H1 (cell line): ENCODE measurements at regions not wholly inside any gene's neighbourhood (a gene's known extent, or its start where the extent isn't known, plus 50 kb on each side); places are given as distances from the start of the nearest gene placed in this dataset.

Experiments used
- CTCF ChIA-PET: fragments of 300-600 bp; sonication (Branson Sonifier 250); formaldehyde crosslinking; loops from one replicate; lab custom pipeline; 2021; ENCODE audit not compliant: partially characterized antibody; lab: Charles Lee
- POLR2A ChIA-PET: fragments of 300-600 bp; sonication (Branson Sonifier 250); formaldehyde crosslinking; loops from one replicate; lab custom pipeline; 2021; ENCODE audit warnings: inconsistent platforms; ENCODE audit not compliant: partially characterized antibody; lab: Charles Lee
- DNase-seq, 2 experiments: peaks; one replicate each; pipeline versions ENCODE4 v3.0.0 to v3.0.0-alpha.2; 2010 to 2022; ENCODE audit warnings: low spot score in 2 of 2, low read depth in 1 of 2, mixed read lengths in 1 of 2
- FAIRE-seq: peaks from 2 replicates; lab custom pipeline; 2011; peaks lifted over from hg19 to GRCh38; lab: Jason Lieb, UNC
- H2AFZ ChIP-seq: 2 replicates; pipeline ENCODE4 v1.8.1; 2012; ENCODE audit warnings: low read length, inconsistent platforms
- H2AK5ac ChIP-seq: 2 replicates; pipeline ENCODE4 v1.6.1; 2013; ENCODE audit warnings: low read depth, low read length
- H2BK120ac ChIP-seq: replicated peaks from 2 replicates; pipeline ENCODE3; 2013; ENCODE audit warnings: low read depth, low read length, inconsistent platforms
- H2BK12ac ChIP-seq: 2 replicates; pipeline ENCODE4 v1.6.1; 2013; ENCODE audit warnings: low read depth, low read length
- H2BK15ac ChIP-seq: 2 replicates; pipeline ENCODE4 v1.6.1; 2013; ENCODE audit warnings: low read length
- H2BK20ac ChIP-seq: 2 replicates; pipeline ENCODE4 v1.6.1; 2013; ENCODE audit warnings: low read length
- H2BK5ac ChIP-seq: 2 replicates; pipeline ENCODE4 v1.6.1; 2013; ENCODE audit warnings: low read depth, low read length
- H3K14ac ChIP-seq: 2 replicates; pipeline ENCODE4 v1.6.1; 2013; ENCODE audit warnings: inconsistent platforms; ENCODE audit not compliant: insufficient read length
- H3K18ac ChIP-seq: 2 replicates; pipeline ENCODE4 v1.6.1; 2013; ENCODE audit warnings: low read length; ENCODE audit errors: extremely low read depth
- H3K23ac ChIP-seq: 2 replicates; pipeline ENCODE4 v1.6.1; 2013; ENCODE audit warnings: inconsistent platforms; ENCODE audit not compliant: insufficient read length
- H3K23me2 ChIP-seq: 2 replicates; pipeline ENCODE4 v1.6.1; 2013; ENCODE audit warnings: low read depth, low read length
- H3K27ac ChIP-seq: 2 replicates; pipeline ENCODE4 v1.6.1; 2011; ENCODE audit warnings: low read depth, low read length, inconsistent platforms
- H3K27me3 ChIP-seq, 4 experiments: replicated peaks in 1 of 4; 1 replicate in 1 of 4; 2 replicates in 3 of 4; pipeline versions ENCODE4 v1.6.1 to v1.8.1; 2011 to 2013; ENCODE audit warnings: low read length in 3 of 4, mild to moderate bottlenecking in 3 of 4, inconsistent platforms in 2 of 4, mixed read lengths in 2 of 4, moderate library complexity in 1 of 4; ENCODE audit not compliant: control insufficient read depth in 3 of 4, insufficient read depth in 3 of 4; ENCODE audit errors: extremely low read depth in 1 of 4
- H3K36me3 ChIP-seq, 4 experiments: 2 replicates each; pipeline versions ENCODE4 v1.6.1 to v1.8.1; 2011 to 2013; ENCODE audit warnings: mild to moderate bottlenecking in 4 of 4, low read length in 3 of 4, moderate library complexity in 2 of 4, control low read depth in 1 of 4, inconsistent platforms in 1 of 4; ENCODE audit not compliant: insufficient read depth in 4 of 4, control insufficient read depth in 2 of 4
- H3K4ac ChIP-seq: replicated peaks from 2 replicates; pipeline ENCODE3; 2013; ENCODE audit warnings: low read length, low read depth, mixed read lengths, inconsistent platforms; ENCODE audit not compliant: insufficient read length
- H3K4me1 ChIP-seq, 4 experiments: replicated peaks in 1 of 4; 1 replicate in 1 of 4; 2 replicates in 3 of 4; pipeline versions ENCODE4 v1.6.1 to v1.8.1; 2011 to 2013; ENCODE audit warnings: low read length in 3 of 4, inconsistent platforms in 2 of 4, mixed read lengths in 1 of 4; ENCODE audit not compliant: insufficient read depth in 4 of 4, control insufficient read depth in 3 of 4
- H3K4me2 ChIP-seq, 2 experiments: 2 replicates each; pipeline versions ENCODE4 v1.6.1 to v1.8.1; 2011 to 2013; ENCODE audit warnings: low read depth in 2 of 2, low read length in 2 of 2, control low read depth in 1 of 2, inconsistent platforms in 1 of 2, mild to moderate bottlenecking in 1 of 2; ENCODE audit not compliant: insufficient read depth in 1 of 2
- H3K4me3 ChIP-seq, 4 experiments: fragments of 200-600, 300-600 bp in 1 of 4; sonication (generic), shearing (Covaris generic), sonication (Bioruptor Twin) in 1 of 4; 2 replicates each; pipeline versions ENCODE4 v1.5.1 to v1.8.1; 2011 to 2016; ENCODE audit warnings: low read length in 4 of 4, low read depth in 3 of 4, control low read depth in 2 of 4, inconsistent platforms in 2 of 4, mild to moderate bottlenecking in 2 of 4, mixed read lengths in 1 of 4, moderate library complexity in 1 of 4; ENCODE audit not compliant: insufficient read depth in 2 of 4; ENCODE audit errors: extremely low read depth in 1 of 4
- H3K56ac ChIP-seq: replicated peaks from 2 replicates; pipeline ENCODE3; 2013; ENCODE audit warnings: low read depth, mild to moderate bottlenecking, mixed read lengths, low read length, inconsistent platforms; ENCODE audit not compliant: insufficient read length
- H3K79me1 ChIP-seq: 2 replicates; pipeline ENCODE4 v1.6.1; 2013; ENCODE audit warnings: low read depth, low read length, control low read depth
- H3K79me2 ChIP-seq, 2 experiments: 2 replicates each; pipeline versions ENCODE4 v1.6.1 to v1.8.1; 2012 to 2013; ENCODE audit warnings: low read length in 2 of 2, mild to moderate bottlenecking in 2 of 2, inconsistent platforms in 1 of 2; ENCODE audit not compliant: insufficient read depth in 2 of 2, control insufficient read depth in 1 of 2
- H3K9ac ChIP-seq, 4 experiments: replicated peaks in 1 of 4; 1 replicate in 1 of 4; 2 replicates in 3 of 4; pipeline versions ENCODE4 v1.6.1 to v1.8.1; 2011 to 2013; ENCODE audit warnings: low read depth in 3 of 4, low read length in 3 of 4, control low read depth in 2 of 4, mild to moderate bottlenecking in 2 of 4, moderate library complexity in 2 of 4, inconsistent platforms in 1 of 4; ENCODE audit errors: extremely low read depth in 1 of 4
- H3K9me3 ChIP-seq, 2 experiments: 2 replicates each; pipeline versions ENCODE4 v1.6.1 to v1.8.1; 2012 to 2013; ENCODE audit warnings: mild to moderate bottlenecking in 2 of 2, moderate library complexity in 2 of 2, control low read depth in 1 of 2, inconsistent platforms in 1 of 2, low read depth in 1 of 2, low read length in 1 of 2, mixed read lengths in 1 of 2; ENCODE audit not compliant: insufficient read depth in 2 of 2
- H4K20me1 ChIP-seq, 2 experiments: replicated peaks in 1 of 2; 2 replicates each; pipeline versions ENCODE3 to v1.8.1; 2011 to 2013; ENCODE audit warnings: inconsistent platforms in 2 of 2, low read length in 2 of 2, mild to moderate bottlenecking in 1 of 2; ENCODE audit not compliant: insufficient read depth in 2 of 2, control insufficient read depth in 1 of 2
- H4K5ac ChIP-seq: 2 replicates; pipeline ENCODE4 v1.6.1; 2013; ENCODE audit warnings: low read length, low read depth, mixed read lengths, inconsistent platforms; ENCODE audit not compliant: insufficient read length
- H4K8ac ChIP-seq: 2 replicates; pipeline ENCODE4 v1.8.0; 2013; ENCODE audit warnings: mild to moderate bottlenecking, moderate library complexity, low read length, inconsistent platforms; ENCODE audit not compliant: insufficient read depth; ENCODE audit errors: extremely low read depth
- H4K91ac ChIP-seq: replicated peaks from 2 replicates; pipeline ENCODE3; 2013; ENCODE audit warnings: low read length, mixed read lengths, inconsistent platforms; ENCODE audit not compliant: insufficient read length
- TF ChIP-seq, protein P1 (sequence below): IDR thresholded peaks from 2 replicates; pipeline ENCODE4 v1.6.1; 2012; ENCODE audit warnings: inconsistent platforms

DNA sequence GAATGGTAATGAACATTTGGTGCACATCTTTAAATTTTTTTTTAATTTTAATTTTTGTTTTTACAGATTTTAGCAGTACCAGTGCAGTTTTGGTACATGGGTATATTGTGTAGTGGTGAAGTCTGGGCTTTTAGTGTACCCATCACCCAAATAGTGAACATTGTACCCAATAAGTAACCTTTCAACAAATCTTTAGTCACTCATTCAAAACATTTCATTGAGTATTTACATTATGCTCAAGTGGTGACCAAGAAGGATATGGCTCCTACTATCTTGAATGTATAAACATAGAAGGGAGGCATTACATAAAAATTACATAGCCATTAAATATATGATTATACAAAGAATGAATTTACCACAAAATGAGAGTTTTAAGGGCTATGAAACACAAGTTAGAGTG lies 223.3 kb downstream of the SPRY1 start:
- FAIRE-seq (no peak), DNase-seq (no peak)
- Histone ChIP-seq H4K8ac (no peak overlapping the region), H2AFZ (no peak overlapping the region), H2BK12ac (no peak overlapping the region), H3K56ac (no peak overlapping the region), H2BK20ac (no peak overlapping the region), H3K4me3 (no peak overlapping the region), H3K36me3 (no peaks in the 10 kb centered on the region), H3K23me2 (no peaks in the 10 kb centered on the region), H4K20me1 (no peaks in the 10 kb centered on the region), H3K4me1 (no peaks in the 10 kb centered on the region), H3K4ac (no peak overlapping the region), H2BK5ac (no peak overlapping the region), H3K23ac (no peak overlapping the region), H3K79me2 (no peaks in the 10 kb centered on the region), H3K9ac (no peak overlapping the region), H3K79me1 (no peaks in the 10 kb centered on the region), H3K9me3 (no peaks in the 10 kb centered on the region), H3K18ac (no peak overlapping the region), H2BK120ac (no peak overlapping the region), H3K14ac (no peak overlapping the region), H3K4me2 (no peak overlapping the region), H4K91ac (no peak overlapping the region), H2AK5ac (no peak overlapping the region), H3K27ac (no peak overlapping the region), H4K5ac (no peak overlapping the region), H2BK15ac (no peak overlapping the region), H3K27me3 (no peaks in the 10 kb centered on the region)
- TF ChIP-seq, protein P1, sequence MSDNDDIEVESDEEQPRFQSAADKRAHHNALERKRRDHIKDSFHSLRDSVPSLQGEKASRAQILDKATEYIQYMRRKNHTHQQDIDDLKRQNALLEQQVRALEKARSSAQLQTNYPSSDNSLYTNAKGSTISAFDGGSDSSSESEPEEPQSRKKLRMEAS: no peak
- POLR2A ChIA-PET: no interaction called here
- CTCF ChIA-PET: no interaction called here
